C4-2B (cell line): ENCODE measurements at regions not wholly inside any gene's neighbourhood (a gene's known extent, or its start where the extent isn't known, plus 50 kb on each side); places are given as distances from the start of the nearest gene placed in this dataset.

Source experiments
- CTCF ChIP-seq: fragments of 450-650 bp; conservative IDR thresholded peaks from 2 replicates; pipeline ENCODE4 v1.5.1; 2017; ENCODE audit warnings: mild to moderate bottlenecking
- ZFX ChIP-seq: fragments of 450-650 bp; IDR thresholded peaks from 2 replicates; pipeline ENCODE4 v1.6.1; 2017

GRCh38 chr7:3242398-3242972 lies 58.6 kb upstream of the SDK1 start:
- TF ChIP-seq CTCF = no peak
- no peak for TF ChIP-seq ZFX
